A673 (cell line): ENCODE measurements at regions not wholly inside any gene's neighbourhood (a gene's known extent, or its start where the extent isn't known, plus 50 kb on each side); places are given as distances from the start of the nearest gene placed in this dataset.

Experiments
- BruUV-seq: library from RNA; stranded (reverse); fragments of 400-500 nt; replicated peaks from 2 replicates; lab custom pipeline; 2021; lab: Mats Ljungman, UMichigan
- CTCF ChIA-PET: fragments of 300-600 bp; sonication (Branson Sonifier 250); formaldehyde crosslinking; loops from one replicate; lab custom pipeline; 2022; ENCODE audit warnings: antibody characterized with exemption; lab: Charles Lee
- POLR2A ChIA-PET: fragments of 300-600 bp; sonication (Branson Sonifier 250); formaldehyde crosslinking; loops from one replicate; lab custom pipeline; 2022; ENCODE audit warnings: antibody characterized with exemption; ENCODE audit not compliant: low non-redundant PET; lab: Charles Lee
- DNase-seq: peaks from one replicate; pipeline ENCODE4 v3.0.0-alpha.2; 2015; ENCODE audit warnings: low spot score
- H3K27ac ChIP-seq: fragments of 200-600 bp; sonication (generic); 2 replicates; pipeline ENCODE4 v1.5.1; 2016; ENCODE audit warnings: mixed run types, low read depth, mild to moderate bottlenecking, mixed read lengths, antibody characterized with exemption, low read length; ENCODE audit not compliant: poor library complexity, severe bottlenecking
- H3K27me3 ChIP-seq: fragments of 200-600 bp; sonication (generic); replicated peaks from 2 replicates; pipeline ENCODE4 v1.6.1; 2017; ENCODE audit warnings: mixed run types, low read depth, mild to moderate bottlenecking, mixed read lengths, antibody characterized with exemption, low read length; ENCODE audit not compliant: insufficient read depth, poor library complexity
- H3K36me3 ChIP-seq: fragments of 200-600 bp; sonication (generic); 2 replicates; pipeline ENCODE4 v1.6.1; 2016; ENCODE audit warnings: mixed run types, mild to moderate bottlenecking, mixed read lengths, antibody characterized with exemption, low read length; ENCODE audit not compliant: insufficient read depth, poor library complexity, severe bottlenecking
- H3K4me1 ChIP-seq: fragments of 200-600 bp; sonication (generic); 2 replicates; pipeline ENCODE4 v1.6.1; 2017; ENCODE audit warnings: mixed run types, mild to moderate bottlenecking, mixed read lengths, antibody characterized with exemption, low read length; ENCODE audit not compliant: insufficient read depth, poor library complexity, severe bottlenecking
- H3K4me3 ChIP-seq: fragments of 200-600 bp; sonication (generic); 2 replicates; pipeline ENCODE4 v1.5.1; 2016; ENCODE audit warnings: low read depth, mixed run types, mild to moderate bottlenecking, mixed read lengths, low read length; ENCODE audit not compliant: poor library complexity, severe bottlenecking
- H3K9me3 ChIP-seq: fragments of 200-600 bp; sonication (generic); 2 replicates; pipeline ENCODE4 v1.6.1; 2016; ENCODE audit warnings: mixed run types, low read depth, mild to moderate bottlenecking, mixed read lengths, antibody characterized with exemption, low read length; ENCODE audit not compliant: poor library complexity, severe bottlenecking
- EZH2 ChIP-seq: fragments of 200-600 bp; sonication (generic); IDR thresholded peaks from 2 replicates; pipeline ENCODE4 v1.6.1; 2017; ENCODE audit warnings: borderline replicate concordance, low read depth, mild to moderate bottlenecking, mixed read lengths, antibody characterized with exemption, low read length; ENCODE audit not compliant: poor library complexity, severe bottlenecking
- intact Hi-C: fragments of 100-400 bp; cut with micrococcal nuclease; formaldehyde crosslinking; loops from one replicate; pipeline ENCODE4 v1.10.0; 2022; ENCODE audit not compliant: unreplicated experiment
- TF ChIP-seq, protein P1 (sequence below): fragments of 300-800, 200-600 bp; sonication (generic); conservative IDR thresholded peaks from 2 replicates; pipeline ENCODE4 v1.5.1; 2017; ENCODE audit warnings: low read depth, mild to moderate bottlenecking, antibody characterized with exemption, low read length, moderate library complexity, mixed read lengths

- BruUV-seq: no TSS peak
- peaks cover 44% of the 10 kb centered on the region for H3K27me3 ChIP-seq
- no peak overlapping the region for H3K4me3 ChIP-seq
- ChIA-PET POLR2A (no interaction called here), CTCF (no interaction called here)
- H3K4me1 ChIP-seq: no peaks in the 10 kb centered on the region
- intact Hi-C loops: no loop called here
- no peak overlapping the region for H3K27ac ChIP-seq
- no peaks in the 10 kb centered on the region for H3K36me3 ChIP-seq
- no peaks in the 10 kb centered on the region for H3K9me3 ChIP-seq
- DNase-seq: no peak
- TF ChIP-seq EZH2: no peak
- TF ChIP-seq, protein P1, sequence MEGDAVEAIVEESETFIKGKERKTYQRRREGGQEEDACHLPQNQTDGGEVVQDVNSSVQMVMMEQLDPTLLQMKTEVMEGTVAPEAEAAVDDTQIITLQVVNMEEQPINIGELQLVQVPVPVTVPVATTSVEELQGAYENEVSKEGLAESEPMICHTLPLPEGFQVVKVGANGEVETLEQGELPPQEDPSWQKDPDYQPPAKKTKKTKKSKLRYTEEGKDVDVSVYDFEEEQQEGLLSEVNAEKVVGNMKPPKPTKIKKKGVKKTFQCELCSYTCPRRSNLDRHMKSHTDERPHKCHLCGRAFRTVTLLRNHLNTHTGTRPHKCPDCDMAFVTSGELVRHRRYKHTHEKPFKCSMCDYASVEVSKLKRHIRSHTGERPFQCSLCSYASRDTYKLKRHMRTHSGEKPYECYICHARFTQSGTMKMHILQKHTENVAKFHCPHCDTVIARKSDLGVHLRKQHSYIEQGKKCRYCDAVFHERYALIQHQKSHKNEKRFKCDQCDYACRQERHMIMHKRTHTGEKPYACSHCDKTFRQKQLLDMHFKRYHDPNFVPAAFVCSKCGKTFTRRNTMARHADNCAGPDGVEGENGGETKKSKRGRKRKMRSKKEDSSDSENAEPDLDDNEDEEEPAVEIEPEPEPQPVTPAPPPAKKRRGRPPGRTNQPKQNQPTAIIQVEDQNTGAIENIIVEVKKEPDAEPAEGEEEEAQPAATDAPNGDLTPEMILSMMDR: no peak
Observed at GRCh38 chr11:8340296-8340695, 76.6 kb upstream of the LMO1 start.

- no peaks in the 10 kb centered on the region for H3K4me1 ChIP-seq
- no peaks in the 10 kb centered on the region for H3K36me3 ChIP-seq
- no peaks in the 10 kb centered on the region for H3K9me3 ChIP-seq
- BruUV-seq: no TSS peak
- DNase-seq: no peak
- TF ChIP-seq EZH2: no peak
- TF ChIP-seq, protein P1: no peak
- POLR2A ChIA-PET: no interaction called here
- H3K27me3 ChIP-seq: peaks cover 44% of the 10 kb centered on the region
- intact Hi-C loops: no loop called here
- CTCF ChIA-PET: no interaction called here
- H3K4me3 ChIP-seq: no peak overlapping the region
- H3K27ac ChIP-seq: no peak overlapping the region
Observed at GRCh38 chr11:8339592-8340022, 75.9 kb upstream of the LMO1 start.

DNA sequence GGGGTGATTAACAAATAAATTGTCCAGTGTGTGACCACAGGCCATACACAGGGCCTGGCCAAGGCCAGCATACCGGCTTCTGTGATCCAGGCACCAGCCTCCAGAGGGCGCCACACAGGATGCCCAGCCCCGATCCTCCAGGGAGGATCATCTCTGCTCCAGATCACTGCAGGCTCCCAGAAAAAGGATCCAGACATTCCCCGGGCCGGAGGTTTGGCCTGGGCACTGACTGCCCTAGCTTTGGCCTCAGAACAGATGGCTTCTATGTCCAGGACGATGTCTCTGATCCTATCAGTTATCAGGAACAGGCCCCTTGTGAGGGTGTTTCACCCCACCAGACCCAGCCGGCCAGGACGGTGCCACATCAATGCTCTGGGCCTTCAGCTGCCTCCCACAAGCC, 74.5 kb upstream of the LMO1 start:
- H3K4me1 ChIP-seq: no peaks in the 10 kb centered on the region
- H3K9me3 ChIP-seq: no peaks in the 10 kb centered on the region
- no peak overlapping the region for H3K4me3 ChIP-seq
- ChIA-PET POLR2A (no interaction called here), CTCF (no interaction called here)
- no TSS peak for BruUV-seq
- DNase-seq: peak; percentile 18
- H3K27me3 ChIP-seq: peaks cover 47% of the 10 kb centered on the region
- TF ChIP-seq, protein P1: peak; percentile 78
- no peak for TF ChIP-seq EZH2
- H3K27ac ChIP-seq: no peak overlapping the region
- intact Hi-C loops: no loop called here
- H3K36me3 ChIP-seq: no peaks in the 10 kb centered on the region
